Kidney capillary endothelial cell (primary cell): ENCODE measurements at regions not wholly inside any gene's neighbourhood (a gene's known extent, or its start where the extent isn't known, plus 50 kb on each side); places are given as distances from the start of the nearest gene placed in this dataset.
"Not testable (repeated sequence)": the region's sequence is repeated elsewhere in the genome, so short reads cannot be mapped to it uniquely, and the experiment has no call there.

Experiments
- DNase-seq: peaks from one replicate; pipeline ENCODE4 v3.0.0-alpha.2; 2018; ENCODE audit warnings: low spot score

DNA sequence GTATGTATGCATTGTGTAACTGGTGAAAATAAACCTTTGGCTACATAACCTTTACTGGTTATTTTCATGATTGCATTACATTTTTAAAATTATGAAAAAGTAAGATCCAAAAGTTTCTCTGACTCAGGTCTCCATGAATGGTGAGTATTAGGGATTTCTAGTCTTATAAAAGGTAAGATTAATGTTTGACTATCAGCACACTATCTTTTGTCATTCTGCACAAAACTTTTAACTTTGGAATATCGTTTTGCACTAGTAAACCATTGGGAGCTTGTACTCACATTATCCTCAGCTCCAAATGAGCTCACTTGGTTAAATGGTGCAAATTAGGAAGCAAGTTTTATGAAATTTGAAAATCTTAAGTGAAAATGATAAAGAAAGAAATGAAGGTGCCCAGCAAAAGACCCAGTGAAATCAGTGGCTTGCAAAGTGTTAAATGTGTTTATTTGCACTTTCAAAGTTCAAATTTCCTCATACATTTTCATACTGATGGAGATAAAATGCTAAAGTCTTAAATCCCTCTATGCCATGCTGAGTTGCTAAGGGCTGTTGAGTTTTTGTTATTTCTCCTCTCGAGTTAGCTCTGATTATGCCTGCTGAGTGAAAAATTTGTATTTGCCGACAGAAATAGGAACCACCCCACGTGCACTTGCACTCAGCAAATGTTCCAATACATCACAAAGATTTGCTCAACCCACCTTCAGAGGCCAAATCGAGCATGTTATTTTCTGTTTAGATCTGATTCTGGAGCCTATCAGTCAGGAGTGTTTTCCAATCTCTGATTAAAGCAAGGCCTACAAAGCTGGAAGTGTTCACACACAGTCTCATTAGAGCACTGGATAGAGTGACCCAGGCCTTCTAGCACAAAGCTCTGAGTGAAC, 885.7 kb downstream of the NR2F1-AS1 start:
- DNase-seq, result no peak

DNA sequence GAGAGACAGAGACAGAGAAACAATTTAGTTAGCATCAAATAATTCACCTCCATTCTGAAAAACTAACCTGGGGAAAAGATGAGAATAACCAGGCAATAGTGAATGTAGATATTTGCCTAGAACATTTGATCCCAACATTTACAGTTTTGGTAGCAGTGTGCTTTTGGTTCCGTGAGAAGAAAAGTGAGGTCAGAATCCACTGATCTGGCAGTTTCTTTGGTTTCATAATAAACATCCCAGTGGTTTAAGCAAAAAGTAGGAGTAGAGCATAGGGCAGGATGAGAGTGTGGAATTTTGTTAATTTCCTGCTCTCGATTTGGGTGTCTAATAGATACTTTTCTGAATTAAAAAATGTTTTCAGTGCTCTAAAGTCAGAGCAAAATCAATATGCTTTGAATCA, 887.0 kb downstream of the NR2F1-AS1 start:
- DNase-seq, result no peak

DNA sequence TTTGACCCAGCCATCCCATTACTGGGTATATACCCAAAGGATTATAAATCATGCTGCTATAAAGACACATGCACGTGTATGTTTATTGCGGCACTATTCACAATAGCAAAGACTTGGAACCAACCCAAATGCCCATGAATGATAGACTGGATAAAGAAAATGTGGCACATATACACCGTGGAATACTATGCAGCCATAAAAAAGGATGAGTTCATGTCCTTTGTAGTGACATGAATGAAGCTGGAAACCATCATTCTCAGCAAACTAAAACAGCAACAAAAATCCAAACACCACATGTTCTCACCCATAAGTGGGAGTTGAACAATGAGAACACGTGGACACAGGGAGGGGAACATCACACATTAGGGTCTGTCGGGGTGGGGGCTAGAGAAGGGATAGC, 889.1 kb downstream of the NR2F1-AS1 start:
- DNase-seq, result not testable (repeated sequence)

DNA sequence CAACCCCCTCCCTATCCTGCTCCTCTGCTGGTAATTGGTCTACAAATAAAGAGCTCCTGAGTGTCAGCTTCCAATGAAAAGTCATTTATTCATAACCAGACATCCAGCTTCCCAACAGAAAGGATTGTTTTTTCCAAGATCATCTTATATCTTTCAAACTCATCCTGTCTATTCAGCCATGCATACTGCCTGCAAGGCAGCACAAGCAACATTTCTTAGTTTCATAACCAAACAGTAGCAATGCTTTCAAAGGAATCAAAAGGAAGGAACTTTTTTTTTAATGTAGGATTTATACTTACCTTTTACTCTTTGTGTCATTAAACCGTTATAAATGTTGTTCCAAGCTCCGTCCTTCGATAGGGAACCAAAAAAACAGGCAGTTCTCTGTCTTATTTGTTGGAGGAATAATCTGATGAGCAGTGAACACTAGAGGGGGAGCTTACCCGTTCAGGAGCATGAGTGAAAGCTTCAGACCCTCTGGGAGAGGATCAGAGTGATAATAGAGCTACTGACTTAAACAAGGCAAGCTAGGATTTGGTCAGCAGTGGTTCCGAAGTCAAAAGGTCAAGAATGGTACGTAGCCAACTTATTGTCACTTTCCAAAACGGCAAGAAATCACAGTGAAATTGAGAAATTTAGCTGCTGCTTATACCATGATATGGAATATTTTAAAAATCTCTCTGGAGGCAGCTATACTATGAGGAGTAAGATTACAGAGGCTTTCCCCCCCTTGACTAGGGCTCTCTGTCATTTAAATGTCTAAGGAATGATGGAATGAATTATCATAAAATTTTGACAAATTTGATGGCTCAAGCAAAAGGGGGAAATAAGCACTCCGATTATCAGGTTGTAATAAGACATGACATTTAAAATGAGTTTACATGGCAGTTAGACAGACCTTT, 892.9 kb downstream of the NR2F1-AS1 start:
- peak; percentile 15 for DNase-seq

DNA sequence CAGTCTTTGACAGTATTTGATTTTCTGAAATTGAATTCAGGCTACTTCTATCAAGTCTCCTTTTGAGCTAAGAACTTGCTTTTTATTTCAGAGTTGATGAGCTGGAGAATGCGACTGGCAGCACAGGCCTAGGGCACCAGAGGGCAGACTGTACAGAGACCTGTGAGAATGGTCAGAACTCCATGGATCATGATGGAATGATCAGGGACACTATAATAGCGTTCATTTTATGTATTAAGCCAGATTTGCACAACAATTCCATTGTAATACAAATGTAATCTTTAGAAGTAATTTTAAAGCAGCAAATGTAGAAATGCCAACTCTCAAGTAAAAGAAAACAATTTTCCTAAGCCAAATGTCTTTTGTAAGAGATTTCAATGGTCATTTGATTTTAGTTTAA, 902.4 kb downstream of the NR2F1-AS1 start:
- no peak for DNase-seq

DNA sequence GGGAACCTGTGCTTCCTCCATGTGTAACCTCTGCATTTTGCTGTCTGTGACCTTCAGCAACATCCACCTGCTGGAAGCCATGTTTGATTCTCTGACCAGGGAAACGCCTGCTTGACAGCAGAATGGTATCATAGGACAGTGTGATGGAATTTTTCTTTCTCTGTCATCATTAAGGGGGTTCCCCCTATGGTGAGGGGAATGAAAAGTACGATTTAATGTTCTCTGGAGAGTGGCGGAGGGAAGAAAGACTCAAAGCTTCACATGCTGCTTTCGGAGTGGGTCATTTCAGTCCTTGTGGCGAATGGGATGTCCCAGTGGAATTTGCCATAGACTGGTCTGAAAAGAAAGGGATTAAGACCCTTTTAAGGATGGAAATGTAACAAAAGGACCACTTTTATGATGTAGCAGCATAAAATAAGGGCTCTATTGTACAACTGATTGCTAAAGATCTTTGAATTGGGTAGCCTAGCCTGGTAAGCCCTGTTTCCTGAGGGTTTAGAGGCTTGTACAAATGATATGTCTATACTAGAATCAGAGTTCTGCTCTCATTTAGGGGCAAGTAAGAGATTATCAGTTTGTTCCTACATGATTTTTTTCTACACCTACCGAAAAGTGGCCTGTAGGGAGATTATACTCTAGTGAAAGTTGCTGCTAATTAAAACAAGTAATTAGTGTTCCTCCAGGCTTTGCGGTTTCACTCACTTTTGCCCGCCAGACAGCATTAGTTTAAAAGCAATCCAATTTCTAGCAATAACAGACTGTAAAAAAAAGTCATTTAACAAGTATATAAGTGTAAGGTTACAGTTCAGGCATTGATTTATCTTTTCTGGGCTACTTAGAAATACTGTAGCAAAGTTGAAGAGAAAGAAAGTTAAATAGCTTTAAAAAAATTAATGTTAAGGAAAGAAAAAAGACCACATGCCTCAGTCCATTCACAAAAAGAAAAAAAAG, 904.5 kb downstream of the NR2F1-AS1 start:
- no peak for DNase-seq

DNA sequence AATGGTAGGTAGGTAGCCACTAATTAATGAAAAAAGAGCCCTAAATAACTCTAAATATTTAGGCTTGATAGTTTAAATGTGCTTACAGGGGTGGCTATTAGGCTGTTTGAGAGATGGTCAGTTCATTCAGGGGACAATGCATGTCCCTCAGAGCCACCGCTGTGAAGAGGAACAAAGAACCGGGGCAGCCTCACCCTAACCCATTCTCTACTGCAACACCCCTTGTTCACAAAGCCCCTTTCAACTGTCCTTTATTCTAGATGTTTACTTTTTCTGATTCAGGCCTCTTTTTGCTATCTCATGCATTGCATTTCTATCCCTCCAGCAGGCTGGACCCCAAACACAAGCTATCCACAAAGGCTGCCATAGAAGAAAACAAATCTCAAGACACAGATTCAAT, 906.7 kb downstream of the NR2F1-AS1 start:
- no peak for DNase-seq

DNA sequence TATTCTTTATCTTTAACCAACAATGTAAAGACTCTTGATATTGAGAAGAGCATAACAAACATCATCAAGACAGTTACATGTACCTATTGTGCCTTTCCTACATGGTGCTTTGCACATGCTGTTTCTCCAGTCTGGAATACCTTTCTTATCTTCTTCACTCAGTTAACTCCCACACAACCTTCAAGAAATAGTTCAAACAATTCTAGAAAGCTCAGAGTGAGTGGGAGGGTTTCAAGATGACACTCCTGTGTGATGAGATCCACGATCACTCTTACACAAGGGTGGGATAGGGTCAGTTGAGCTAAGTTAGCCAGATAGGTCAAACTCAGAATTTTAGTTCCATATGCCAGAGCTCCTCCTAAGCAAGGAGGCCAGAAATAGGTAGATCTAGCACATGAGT, 915.5 kb downstream of the NR2F1-AS1 start:
- DNase-seq, result no peak

DNA sequence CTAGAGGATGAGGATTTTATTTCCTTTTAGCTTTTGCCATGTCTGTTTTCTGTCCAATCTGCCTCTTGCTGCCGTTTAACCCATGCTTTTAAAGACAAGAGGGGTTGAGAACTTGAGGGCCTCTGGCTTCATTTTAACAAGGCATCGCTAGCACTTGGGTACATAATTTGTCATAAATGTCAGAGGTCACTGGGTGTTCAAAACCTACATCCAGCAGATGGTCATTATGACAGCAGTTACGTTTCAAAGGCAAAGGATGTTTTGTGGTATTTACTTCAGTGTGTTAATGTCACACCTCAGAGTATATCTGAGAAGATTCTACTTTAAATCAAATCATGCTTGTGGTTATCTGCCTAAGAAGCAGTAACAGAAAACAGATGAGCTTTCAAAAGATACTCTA, 918.3 kb downstream of the NR2F1-AS1 start:
- no peak for DNase-seq

DNA sequence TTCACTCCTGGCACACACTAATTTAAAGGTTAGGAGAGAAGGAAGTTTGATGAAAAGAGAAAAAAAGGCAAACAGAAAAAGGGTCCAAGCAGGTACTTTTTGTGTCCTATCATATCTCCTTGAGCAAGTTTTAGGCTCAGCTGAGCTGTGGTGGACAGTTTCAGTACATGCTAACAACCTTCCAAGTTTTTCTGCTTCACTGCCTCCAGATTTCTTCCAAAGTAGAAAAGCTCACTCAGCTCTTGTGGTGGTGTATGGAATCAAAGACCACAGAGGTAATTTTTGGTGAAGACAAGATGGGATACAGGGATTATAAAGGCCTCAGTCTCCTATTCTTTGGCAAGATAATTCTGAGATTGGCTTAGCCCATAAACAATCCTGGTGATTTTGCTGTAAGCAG, 921.8 kb downstream of the NR2F1-AS1 start:
- DNase-seq, result no peak

DNA sequence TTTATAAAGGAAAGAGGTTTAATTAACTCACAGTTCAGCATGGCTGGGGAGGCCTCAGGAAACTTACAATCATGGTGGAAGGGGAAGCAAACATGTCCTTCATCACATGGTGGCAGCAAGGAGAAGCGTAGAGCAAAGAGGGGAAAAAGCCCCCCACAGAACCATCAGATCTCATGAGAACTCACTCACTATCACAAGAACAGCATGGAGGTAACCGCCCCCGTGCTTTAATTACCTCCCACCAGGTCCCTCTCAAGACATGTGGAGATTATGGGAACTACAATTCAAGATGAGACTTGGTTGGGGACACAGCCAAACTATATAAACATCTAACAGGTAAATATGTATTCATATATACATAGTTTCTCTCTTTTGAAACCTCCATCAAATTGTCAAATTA, 926.4 kb downstream of the NR2F1-AS1 start:
- DNase-seq, result not testable (repeated sequence)

DNA sequence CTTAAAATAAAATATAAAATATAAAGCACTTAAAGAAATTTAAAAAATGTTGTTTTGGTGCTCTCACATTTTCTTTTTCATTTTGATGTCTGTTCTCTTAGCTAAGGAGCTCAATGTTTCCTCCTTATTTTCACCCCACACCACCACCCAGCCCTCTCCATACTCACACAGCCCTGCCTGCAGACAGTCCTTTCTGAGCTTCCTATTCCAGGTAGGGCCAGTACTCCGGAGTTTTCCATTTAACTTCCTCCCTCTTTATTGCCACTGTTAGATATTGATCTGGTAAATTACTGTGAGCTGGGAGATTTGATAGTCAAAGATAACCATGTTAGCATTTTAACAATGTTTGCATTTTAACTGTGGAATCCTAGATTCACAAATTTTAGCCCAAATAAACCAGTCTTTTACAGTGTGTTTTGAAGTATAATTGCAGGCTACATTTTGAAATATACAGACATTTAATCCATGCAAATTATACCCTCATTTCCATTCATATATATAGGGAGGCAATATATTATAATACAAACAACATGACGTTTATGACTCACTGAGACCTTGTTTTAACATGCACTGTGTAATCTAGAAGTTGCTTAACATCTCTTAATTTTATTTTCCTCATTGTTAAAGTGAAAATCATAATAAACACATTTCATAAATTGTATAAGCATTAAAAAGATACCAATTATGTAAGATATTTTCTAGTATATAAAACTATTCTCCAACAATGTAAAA, 927.1 kb downstream of the NR2F1-AS1 start:
- no peak for DNase-seq

DNA sequence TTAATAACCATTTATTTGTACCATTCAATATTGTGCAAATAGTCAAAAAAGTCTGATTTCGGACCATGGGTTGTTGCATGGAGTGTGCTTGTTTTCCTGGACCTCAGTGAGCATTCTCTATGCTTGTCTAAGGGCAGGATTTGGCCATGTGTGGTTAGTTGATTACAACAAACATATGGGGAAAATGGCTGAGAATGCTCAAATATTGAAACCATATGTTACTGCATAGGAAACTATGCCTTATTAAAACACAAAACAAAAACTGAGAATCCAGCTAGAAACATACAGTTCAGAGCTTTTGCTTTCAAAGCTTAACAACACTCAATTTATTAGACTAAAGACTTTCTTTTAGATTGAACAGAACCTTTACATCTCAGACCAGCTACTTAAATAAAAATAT, 928.3 kb downstream of the NR2F1-AS1 start:
- no peak for DNase-seq

DNA sequence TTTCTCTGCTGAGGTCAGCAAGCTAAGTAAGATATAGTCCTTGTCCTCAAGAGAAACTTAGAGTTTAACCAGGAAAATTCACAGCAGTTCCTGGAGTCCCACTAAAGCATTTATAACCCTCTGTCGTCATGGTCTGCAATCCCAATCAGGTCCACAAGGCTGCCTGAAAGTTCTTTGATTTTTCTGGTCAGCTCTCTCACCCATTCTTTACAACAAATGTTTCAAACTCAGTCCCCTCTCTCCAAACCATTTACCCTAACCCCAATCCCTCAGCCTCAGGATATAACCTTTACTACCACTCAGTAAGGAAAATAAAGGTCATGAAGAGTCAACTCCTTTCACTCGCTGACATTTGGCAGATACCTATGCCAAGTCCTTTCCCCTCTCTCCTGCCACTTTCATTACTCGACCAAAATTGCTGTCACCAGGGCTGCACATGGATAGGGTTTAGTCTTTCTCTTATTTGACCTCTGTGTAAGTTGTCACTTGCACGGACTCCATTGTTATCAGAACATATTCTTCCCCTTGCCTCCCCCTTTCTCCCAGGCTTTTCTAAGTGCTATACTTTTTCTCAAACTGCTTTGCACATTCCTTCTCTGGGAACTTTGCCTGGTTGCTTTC, 936.6 kb downstream of the NR2F1-AS1 start:
- DNase-seq, result no peak

DNA sequence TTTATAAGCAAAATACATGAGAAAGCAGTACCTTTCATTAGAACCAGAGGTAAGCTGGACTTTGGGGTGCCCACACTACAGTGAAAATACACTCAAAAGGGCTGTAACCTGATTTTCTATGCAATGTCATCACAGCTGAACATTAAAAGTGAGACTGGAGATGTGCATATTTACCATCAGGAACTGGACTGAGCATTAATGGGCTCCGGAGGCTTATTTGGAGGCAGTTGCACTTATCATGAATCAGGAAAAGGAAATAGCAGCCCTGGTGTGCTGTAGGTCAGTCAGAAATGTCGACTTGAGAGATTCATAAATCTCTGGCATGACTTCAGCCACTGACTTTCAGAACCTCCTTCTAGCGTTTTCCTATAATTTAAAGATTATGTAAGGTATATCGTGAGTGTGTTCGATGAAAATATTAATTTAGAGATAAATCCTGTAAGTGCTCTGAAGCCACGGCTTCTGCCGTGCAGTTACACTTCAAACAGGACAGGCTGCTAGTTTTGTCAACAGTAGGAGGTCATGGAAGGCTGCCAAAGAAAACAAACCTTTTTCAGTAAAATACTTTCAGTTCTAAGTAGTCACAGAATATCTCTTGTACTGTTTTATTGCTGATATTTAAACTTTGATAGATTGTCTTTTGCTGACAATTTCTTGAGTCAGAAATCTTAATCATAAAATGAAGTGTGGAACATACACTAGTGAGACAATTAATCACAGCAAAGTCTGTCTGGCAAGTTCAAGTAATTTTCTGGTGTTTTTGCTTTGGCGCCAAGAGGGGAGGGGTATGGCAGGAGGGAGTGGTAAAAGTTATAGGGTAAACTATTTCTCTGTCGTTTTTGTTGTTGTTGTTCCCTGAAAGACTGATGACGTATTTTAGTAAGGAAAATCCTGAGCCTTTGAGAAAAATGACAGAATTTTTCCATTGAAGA, 939.7 kb downstream of the NR2F1-AS1 start:
- DNase-seq, result peak; percentile 63

DNA sequence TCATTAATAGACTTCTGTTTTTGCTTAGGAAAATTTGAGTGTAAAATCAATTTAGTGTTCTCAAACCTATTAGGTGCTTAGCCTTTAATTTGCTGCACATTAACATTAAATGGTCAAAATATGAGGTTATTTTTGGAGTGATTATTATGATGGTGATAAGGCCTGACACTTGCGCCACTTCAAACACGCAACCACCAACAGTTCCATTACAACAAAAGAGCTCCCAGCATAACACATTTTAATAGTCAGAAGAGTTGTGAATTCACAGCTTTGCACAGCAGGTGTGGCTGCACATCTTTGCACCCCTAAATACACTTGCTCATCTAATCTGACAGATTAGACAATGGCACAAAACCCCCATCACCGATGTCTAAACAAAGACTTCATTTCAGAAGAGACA, 940.7 kb downstream of the NR2F1-AS1 start:
- no peak for DNase-seq

DNA sequence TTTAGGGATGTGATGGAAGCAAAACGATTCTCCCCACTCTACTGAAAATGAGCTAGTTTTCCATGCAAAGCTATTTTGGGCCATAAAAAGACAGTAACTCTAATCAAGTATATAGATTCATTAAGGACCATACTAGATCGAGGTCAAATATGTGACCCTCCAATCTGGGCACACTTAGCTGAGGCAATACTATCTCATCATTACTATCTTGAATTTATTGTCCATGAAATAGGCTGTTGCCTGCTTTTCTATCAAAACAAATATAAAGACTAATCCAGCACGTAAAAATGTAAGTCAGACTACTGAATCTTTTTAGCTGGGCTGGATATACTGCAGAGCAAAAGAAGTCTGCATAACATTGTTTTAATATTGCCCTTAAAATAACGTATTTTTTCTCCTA, 943.1 kb downstream of the NR2F1-AS1 start:
- no peak for DNase-seq

DNA sequence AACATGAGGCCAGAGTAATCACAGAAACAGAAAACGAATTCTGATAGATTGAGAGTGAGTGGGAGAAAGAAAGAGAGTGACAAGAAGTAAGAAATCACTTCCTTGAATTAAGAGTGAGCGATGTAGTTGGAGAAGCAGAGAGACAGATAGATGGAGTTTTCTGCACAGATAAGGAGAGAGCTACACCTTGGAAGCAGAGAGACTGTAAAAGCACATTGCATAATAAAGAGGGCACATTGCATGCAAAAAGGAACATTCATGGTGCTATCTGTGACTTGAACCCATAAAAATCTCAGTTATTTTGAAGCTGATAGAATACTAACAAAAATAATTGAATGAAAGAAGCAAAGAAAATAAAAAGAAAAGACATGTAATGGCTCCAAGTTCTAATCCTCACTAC, 943.8 kb downstream of the NR2F1-AS1 start:
- no peak for DNase-seq

DNA sequence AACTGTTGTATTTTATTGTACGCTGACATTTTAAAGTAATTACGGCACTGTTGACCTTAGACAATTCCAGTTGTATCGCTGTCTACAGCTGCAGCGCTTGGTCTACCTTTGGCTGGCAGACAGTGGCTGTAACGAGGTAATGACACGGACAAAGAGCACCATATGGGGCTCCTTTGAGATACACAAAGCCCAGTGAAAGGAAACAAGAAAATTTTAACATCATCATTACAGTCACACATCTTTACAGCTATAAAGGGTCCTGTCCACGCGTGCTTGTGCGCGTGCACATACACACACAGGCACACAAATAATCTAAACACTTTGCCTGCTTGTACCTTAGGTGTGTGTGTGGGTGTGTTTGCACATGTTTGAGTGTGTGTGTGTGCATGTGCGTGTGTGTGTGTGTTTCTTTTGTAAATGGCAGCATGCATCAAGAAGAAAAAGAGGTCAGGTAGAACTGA, 946.0 kb downstream of the NR2F1-AS1 start:
- DNase-seq, result no peak
